Body of pancreas (tissue), 4 donors: ENCODE measurements at regions not wholly inside any gene's neighbourhood (a gene's known extent, or its start where the extent isn't known, plus 50 kb on each side); places are given as distances from the start of the nearest gene placed in this dataset.

Source experiments
- POLR2A ChIP-seq, 3 donors: fragments of 450-650 bp; IDR thresholded peaks; one replicate each; pipeline ENCODE4 v1.6.1; 2016; ENCODE audit warnings: antibody characterized with exemption in 3 of 3, mild to moderate bottlenecking in 2 of 3
- TF ChIP-seq, protein P1 (sequence below), 7 experiments: fragments of 450-650 bp in 4 of 7; fragments of 200-600 bp in 3 of 7; sonication (generic) in 3 of 7; IDR thresholded peaks; one replicate each; pipeline ENCODE4 v1.5.1; 2016 to 2019; ENCODE audit warnings: antibody characterized with exemption in 7 of 7

DNA sequence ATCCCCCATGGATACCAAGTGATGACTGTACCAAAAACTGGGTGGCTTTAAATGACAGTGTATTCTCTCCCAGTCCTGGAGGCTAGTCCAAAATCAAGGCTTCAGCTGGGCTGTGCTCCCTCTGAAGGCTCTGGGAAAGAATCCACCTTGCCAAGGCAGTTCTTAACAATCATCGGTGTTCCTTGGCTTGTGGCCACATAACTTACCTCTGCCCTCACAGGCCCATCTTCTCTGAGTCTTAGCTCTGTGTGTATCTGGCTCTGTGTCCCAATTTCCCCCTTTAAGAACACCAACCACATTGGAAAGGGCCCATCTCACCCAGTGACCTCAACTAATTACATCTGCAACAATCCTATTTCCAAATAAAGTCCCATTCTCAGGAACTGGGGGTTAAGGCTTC is 503.0 kb upstream of the PROK2 start:
- TF ChIP-seq, protein P1, sequence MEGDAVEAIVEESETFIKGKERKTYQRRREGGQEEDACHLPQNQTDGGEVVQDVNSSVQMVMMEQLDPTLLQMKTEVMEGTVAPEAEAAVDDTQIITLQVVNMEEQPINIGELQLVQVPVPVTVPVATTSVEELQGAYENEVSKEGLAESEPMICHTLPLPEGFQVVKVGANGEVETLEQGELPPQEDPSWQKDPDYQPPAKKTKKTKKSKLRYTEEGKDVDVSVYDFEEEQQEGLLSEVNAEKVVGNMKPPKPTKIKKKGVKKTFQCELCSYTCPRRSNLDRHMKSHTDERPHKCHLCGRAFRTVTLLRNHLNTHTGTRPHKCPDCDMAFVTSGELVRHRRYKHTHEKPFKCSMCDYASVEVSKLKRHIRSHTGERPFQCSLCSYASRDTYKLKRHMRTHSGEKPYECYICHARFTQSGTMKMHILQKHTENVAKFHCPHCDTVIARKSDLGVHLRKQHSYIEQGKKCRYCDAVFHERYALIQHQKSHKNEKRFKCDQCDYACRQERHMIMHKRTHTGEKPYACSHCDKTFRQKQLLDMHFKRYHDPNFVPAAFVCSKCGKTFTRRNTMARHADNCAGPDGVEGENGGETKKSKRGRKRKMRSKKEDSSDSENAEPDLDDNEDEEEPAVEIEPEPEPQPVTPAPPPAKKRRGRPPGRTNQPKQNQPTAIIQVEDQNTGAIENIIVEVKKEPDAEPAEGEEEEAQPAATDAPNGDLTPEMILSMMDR (IDR thresholded peaks at IDR 0.05) = no peak
- TF ChIP-seq POLR2A (IDR thresholded peaks at IDR 0.05) = no peak
